Esophagus muscularis mucosa (tissue), 2 donors: ENCODE measurements at regions not wholly inside any gene's neighbourhood (a gene's known extent, or its start where the extent isn't known, plus 50 kb on each side); places are given as distances from the start of the nearest gene placed in this dataset.

Source experiments
- EP300 ChIP-seq: sonication (generic); formaldehyde crosslinking; IDR thresholded peaks from one replicate; pipeline ENCODE4 v1.6.1; 2017; ENCODE audit warnings: antibody characterized with exemption
- POLR2A ChIP-seq: fragments of 450-650 bp; IDR thresholded peaks from one replicate; pipeline ENCODE4 v1.6.1; 2017; ENCODE audit warnings: antibody characterized with exemption, moderate library complexity, mild to moderate bottlenecking, low read depth

GRCh38 chr7:145520284-145520683, 596.3 kb upstream of the CNTNAP2 start:
- TF ChIP-seq EP300 (no peak), POLR2A (no peak)
